Suprapubic skin (tissue), 4 donors: ENCODE measurements at regions not wholly inside any gene's neighbourhood (a gene's known extent, or its start where the extent isn't known, plus 50 kb on each side); places are given as distances from the start of the nearest gene placed in this dataset.
"Not testable (repeated sequence)": the region's sequence is repeated elsewhere in the genome, so short reads cannot be mapped to it uniquely, and the experiment has no call there.

Source experiments
- DNase-seq, 2 donors: peaks; one replicate each; pipeline ENCODE4 v3.0.0-alpha.2; 2019; ENCODE audit warnings: low spot score in 2 of 2
- H3K27ac ChIP-seq: fragments of 200-600 bp; sonication (generic); one replicate; pipeline ENCODE4 v1.5.1; 2019
- H3K27me3 ChIP-seq: fragments of 200-600 bp; sonication (generic); one replicate; pipeline ENCODE4 v1.5.1; 2019
- H3K36me3 ChIP-seq: fragments of 200-600 bp; sonication (generic); one replicate; pipeline ENCODE4 v1.5.1; 2019
- H3K4me1 ChIP-seq: fragments of 200-600 bp; sonication (generic); one replicate; pipeline ENCODE4 v1.5.1; 2019
- H3K4me3 ChIP-seq: fragments of 200-600 bp; sonication (generic); one replicate; pipeline ENCODE4 v1.5.1; 2019; ENCODE audit warnings: mild to moderate bottlenecking
- H3K9me3 ChIP-seq: fragments of 200-600 bp; sonication (generic); one replicate; pipeline ENCODE4 v1.5.1; 2019
- CTCF ChIP-seq, 2 donors: fragments of 200-600 bp in 1 of 2; fragments of 450-650 bp in 1 of 2; sonication (generic) in 1 of 2; IDR thresholded peaks; one replicate each; pipeline ENCODE4 v1.5.1; 2016 to 2019; ENCODE audit warnings: antibody characterized with exemption in 2 of 2, mild to moderate bottlenecking in 1 of 2, moderate library complexity in 1 of 2
- EP300 ChIP-seq: sonication (generic); formaldehyde crosslinking; IDR thresholded peaks from one replicate; pipeline ENCODE4 v1.6.1; 2017; ENCODE audit warnings: antibody characterized with exemption
- POLR2A ChIP-seq, 2 donors: fragments of 450-650 bp; IDR thresholded peaks; one replicate each; pipeline ENCODE4 v1.6.1; 2017; ENCODE audit warnings: antibody characterized with exemption in 2 of 2, mild to moderate bottlenecking in 2 of 2, moderate library complexity in 2 of 2
- POLR2AphosphoS5 ChIP-seq, 3 donors: sonication (generic); formaldehyde crosslinking; IDR thresholded peaks; one replicate each; pipeline ENCODE4 v1.6.1; 2017; ENCODE audit warnings: antibody characterized with exemption in 3 of 3
- WGBS: methylation state at CpG from one replicate; pipeline ENCODE4 v1.1.5; 2018; 5-methylcytosine and 5-hydroxymethylcytosine counted together

- DNase-seq: no peak
- WGBS: 66% methylated on average over 4 of the region's 4 CpGs
- H3K4me1 ChIP-seq: no peaks in the 10 kb centered on the region
- no peak overlapping the region for H3K4me3 ChIP-seq
- no peak overlapping the region for H3K27ac ChIP-seq
- H3K9me3 ChIP-seq: no peaks in the 10 kb centered on the region
- TF ChIP-seq CTCF (IDR thresholded peaks at IDR 0.05) (no peak), POLR2A (IDR thresholded peaks at IDR 0.05) (no peak), EP300 (no peak), POLR2AphosphoS5 (IDR thresholded peaks at IDR 0.05) (no peak)
- H3K27me3 ChIP-seq: no peaks in the 10 kb centered on the region
- H3K36me3 ChIP-seq: no peaks in the 10 kb centered on the region
Measured at GRCh38 chr16:79938575-79938974, 338.0 kb upstream of the MAF start.

GRCh38 chr16:79937671-79938070 lies 337.1 kb upstream of the MAF start:
- DNase-seq, H3K4me1 ChIP-seq, H3K36me3 ChIP-seq, H3K27ac ChIP-seq, H3K9me3 ChIP-seq, H3K27me3 ChIP-seq, H3K4me3 ChIP-seq: not testable (repeated sequence)

- WGBS: 77% methylated on average over 8 of the region's 8 CpGs
- H3K9me3 ChIP-seq: no peaks in the 10 kb centered on the region
- no peak overlapping the region for H3K4me3 ChIP-seq
- no peaks in the 10 kb centered on the region for H3K27me3 ChIP-seq
- no peak overlapping the region for H3K27ac ChIP-seq
- no peaks in the 10 kb centered on the region for H3K4me1 ChIP-seq
- no peak for DNase-seq
- no peaks in the 10 kb centered on the region for H3K36me3 ChIP-seq
- TF ChIP-seq EP300: no peak
- TF ChIP-seq POLR2AphosphoS5 (IDR thresholded peaks at IDR 0.05): no peak
- no peak for TF ChIP-seq CTCF (IDR thresholded peaks at IDR 0.05)
- no peak for TF ChIP-seq POLR2A (IDR thresholded peaks at IDR 0.05)
Measured at GRCh38 chr16:79933603-79934002, 333.1 kb upstream of the MAF start.

GRCh38 chr16:79932572-79932971 lies 332.0 kb upstream of the MAF start:
- Histone ChIP-seq H3K9me3 (no peaks in the 10 kb centered on the region), H3K36me3 (no peaks in the 10 kb centered on the region), H3K27me3 (no peaks in the 10 kb centered on the region), H3K27ac (no peak overlapping the region), H3K4me1 (no peaks in the 10 kb centered on the region), H3K4me3 (no peak overlapping the region)
- no peak for DNase-seq
- TF ChIP-seq POLR2A (IDR thresholded peaks at IDR 0.05): no peak
- TF ChIP-seq POLR2AphosphoS5 (IDR thresholded peaks at IDR 0.05): no peak
- TF ChIP-seq EP300: no peak
- TF ChIP-seq CTCF (IDR thresholded peaks at IDR 0.05): no peak
- WGBS: 68% methylated on average over 2 of the region's 2 CpGs

- no peaks in the 10 kb centered on the region for H3K36me3 ChIP-seq
- H3K4me3 ChIP-seq: no peak overlapping the region
- no peak for DNase-seq
- no peak for TF ChIP-seq POLR2AphosphoS5 (IDR thresholded peaks at IDR 0.05)
- TF ChIP-seq POLR2A (IDR thresholded peaks at IDR 0.05): no peak
- no peak for TF ChIP-seq CTCF (IDR thresholded peaks at IDR 0.05)
- no peak for TF ChIP-seq EP300
- no peak overlapping the region for H3K27ac ChIP-seq
- 95% methylated on average over 1 of the region's 1 CpG for WGBS
- no peaks in the 10 kb centered on the region for H3K27me3 ChIP-seq
- no peaks in the 10 kb centered on the region for H3K9me3 ChIP-seq
- H3K4me1 ChIP-seq: no peaks in the 10 kb centered on the region
Measured at GRCh38 chr16:79931721-79932120, 331.2 kb upstream of the MAF start.

GRCh38 chr16:79929260-79929965 lies 328.9 kb upstream of the MAF start:
- DNase-seq: no peak
- H3K27ac ChIP-seq: no peak overlapping the region

More at GRCh38 chr16:79929260-79929965, 328.9 kb upstream of the MAF start:
- no peak for TF ChIP-seq EP300
- TF ChIP-seq POLR2AphosphoS5 (IDR thresholded peaks at IDR 0.05): no peak
- no peak for TF ChIP-seq POLR2A (IDR thresholded peaks at IDR 0.05)
- no peak for TF ChIP-seq CTCF (IDR thresholded peaks at IDR 0.05)
- H3K9me3 ChIP-seq: no peaks in the 10 kb centered on the region
- no peaks in the 10 kb centered on the region for H3K27me3 ChIP-seq
- no peaks in the 10 kb centered on the region for H3K4me1 ChIP-seq
- H3K36me3 ChIP-seq: no peaks in the 10 kb centered on the region
- WGBS: 8% methylated on average over 2 of the region's 2 CpGs
- no peak overlapping the region for H3K4me3 ChIP-seq
